HG03457 (cell line): ENCODE measurements at regions not wholly inside any gene's neighbourhood (a gene's known extent, or its start where the extent isn't known, plus 50 kb on each side); places are given as distances from the start of the nearest gene placed in this dataset.

Experiments
- ATAC-seq: cut with Tn5 transposase; IDR thresholded peaks from one replicate; pipeline ENCODE4 v1.9.1; 2021; ENCODE audit warnings: moderate number of reproducible peaks; ENCODE audit not compliant: unreplicated experiment

GRCh38 chrX:138775517-138775916 is 64.0 kb upstream of the FGF13 start:
- no peak for ATAC-seq

GRCh38 chrX:138771047-138771446 is 59.5 kb upstream of the FGF13 start:
- ATAC-seq: no peak

DNA sequence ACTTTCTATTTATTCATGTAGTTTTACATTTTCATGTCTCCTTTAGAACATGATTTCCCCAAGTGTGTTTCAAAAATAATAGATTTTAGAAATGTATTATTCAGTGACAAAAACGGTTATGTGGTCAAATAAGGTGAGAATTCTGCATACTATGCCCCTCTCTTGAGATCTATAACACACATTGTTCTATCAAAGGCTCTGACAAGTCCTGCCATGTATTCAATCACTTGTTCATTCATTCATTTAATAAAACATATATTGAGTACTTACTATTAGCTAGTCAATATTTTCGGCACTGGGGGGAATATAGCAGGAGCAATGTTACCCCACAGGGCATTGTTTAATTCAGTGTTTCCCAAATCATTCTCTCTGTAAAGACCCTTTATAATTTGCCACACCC is 58.4 kb upstream of the FGF13 start:
- ATAC-seq: no peak

DNA sequence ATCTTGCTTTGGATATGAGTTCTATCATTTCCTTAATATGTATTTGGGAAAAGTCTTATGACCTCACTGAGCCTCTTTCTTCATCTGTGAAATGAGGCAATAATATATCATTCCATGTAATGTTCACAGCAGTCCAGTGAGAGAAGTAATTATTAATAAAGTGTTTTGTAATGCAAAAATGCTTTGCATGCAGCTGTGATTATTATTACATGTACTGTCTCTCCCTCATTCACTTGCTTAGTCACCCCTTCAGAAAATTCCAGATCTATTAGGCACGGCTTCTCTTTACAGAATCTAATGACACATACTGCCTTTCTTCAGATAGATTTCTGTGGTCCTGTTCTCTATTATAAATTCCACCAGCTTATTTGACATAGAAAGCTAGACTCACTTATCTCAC is 53.5 kb upstream of the FGF13 start:
- ATAC-seq: no peak

DNA sequence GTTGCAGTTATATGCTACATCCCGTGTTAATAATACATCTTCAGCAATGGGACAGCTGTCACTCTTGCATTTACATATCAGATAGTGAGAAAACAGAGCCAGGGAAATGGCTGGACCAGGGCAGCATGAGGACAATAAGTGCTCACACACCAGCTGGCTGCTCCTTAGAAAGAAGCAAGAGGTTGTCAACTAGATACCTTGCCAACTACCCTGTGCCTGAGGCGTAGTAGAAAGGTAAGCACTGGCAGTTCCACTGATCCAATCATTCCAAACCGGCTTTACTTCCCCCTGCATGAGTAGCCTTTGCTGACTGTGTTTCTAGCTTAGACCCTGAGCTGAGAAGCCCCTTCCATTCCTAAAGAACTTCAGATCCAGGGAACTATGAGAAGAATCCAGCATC is 52.2 kb upstream of the FGF13 start:
- ATAC-seq: no peak

DNA sequence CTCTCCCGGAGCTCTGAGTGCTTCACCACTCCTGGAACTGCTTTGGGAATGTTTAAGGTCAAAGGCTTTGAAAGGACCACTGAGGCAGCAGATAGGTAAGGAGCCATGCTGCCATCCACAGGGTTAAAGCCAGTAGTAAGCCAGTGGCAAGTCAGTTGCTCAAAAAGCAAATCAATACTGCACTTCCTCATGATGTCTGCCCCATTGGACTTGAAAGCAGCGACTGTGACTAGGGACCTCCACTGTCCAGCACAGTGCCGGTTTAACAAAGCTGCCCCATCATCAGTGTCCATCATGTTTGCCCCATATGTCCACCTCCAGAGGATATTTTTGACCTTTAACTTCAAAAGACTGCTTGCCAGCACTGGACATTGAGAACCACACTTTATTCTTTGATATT is 49.9 kb upstream of the FGF13 start:
- ATAC-seq: no peak
